ENCODE measurements at regions not wholly inside any gene's neighbourhood (a gene's known extent, or its start where the extent isn't known, plus 50 kb on each side); places are given as distances from the start of the nearest gene placed in this dataset.
"Not testable (repeated sequence)": the region's sequence is repeated elsewhere in the genome, so short reads cannot be mapped to it uniquely, and the experiment has no call there.

DNA sequence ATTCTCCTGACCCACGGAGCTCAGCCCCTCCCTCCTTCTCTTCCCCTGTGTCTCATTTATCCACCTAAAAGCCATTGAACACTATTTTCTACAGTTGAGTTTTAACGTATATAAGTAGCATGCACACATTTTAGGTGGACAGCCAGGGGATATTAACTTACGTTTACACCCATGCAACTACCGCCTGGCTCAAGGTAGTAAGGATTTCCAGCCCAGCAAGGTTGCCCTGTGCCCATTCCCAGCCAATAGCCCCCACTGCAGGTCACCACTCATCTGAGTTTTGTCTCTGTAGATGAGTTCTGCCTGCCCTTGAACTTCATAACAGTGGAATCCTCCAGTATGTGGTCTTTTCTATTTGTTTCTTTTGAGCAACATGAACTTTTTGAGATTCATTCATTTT, 65.4 kb downstream of the SMIM38 start:
- H2AFZ ChIP-seq (ENCODE audit: low read depth, low read length), result no peak overlapping the region
- H4K20me1 ChIP-seq (ENCODE audit: insufficient read depth, low read length), result no peaks in the 10 kb centered on the region
- peaks cover under 1% of the 10 kb centered on the region; the same call in 1 of the 2 replicates for H3K9me3 ChIP-seq (ENCODE audit: insufficient read depth, low read length)
- H3K36me3 ChIP-seq (replicated peaks; ENCODE audit: low read depth, low read length), result no peaks in the 10 kb centered on the region
- peaks cover 39% of the 10 kb centered on the region for H3K27me3 ChIP-seq (ENCODE audit: low read depth, low read length)
- no peak overlapping the region for H3K4me2 ChIP-seq (ENCODE audit: low read length)
- no peak overlapping the region for H3K9ac ChIP-seq (ENCODE audit: low read length)
- H3K4me1 ChIP-seq (ENCODE audit: low read length), result no peaks in the 10 kb centered on the region
- H3K4me3 ChIP-seq (ENCODE audit: low read length), result no peak overlapping the region
- H3K79me2 ChIP-seq (ENCODE audit: low read length), result no peaks in the 10 kb centered on the region
- H3K27ac ChIP-seq (ENCODE audit: low read length), result no peak overlapping the region
- TF ChIP-seq, protein P1, sequence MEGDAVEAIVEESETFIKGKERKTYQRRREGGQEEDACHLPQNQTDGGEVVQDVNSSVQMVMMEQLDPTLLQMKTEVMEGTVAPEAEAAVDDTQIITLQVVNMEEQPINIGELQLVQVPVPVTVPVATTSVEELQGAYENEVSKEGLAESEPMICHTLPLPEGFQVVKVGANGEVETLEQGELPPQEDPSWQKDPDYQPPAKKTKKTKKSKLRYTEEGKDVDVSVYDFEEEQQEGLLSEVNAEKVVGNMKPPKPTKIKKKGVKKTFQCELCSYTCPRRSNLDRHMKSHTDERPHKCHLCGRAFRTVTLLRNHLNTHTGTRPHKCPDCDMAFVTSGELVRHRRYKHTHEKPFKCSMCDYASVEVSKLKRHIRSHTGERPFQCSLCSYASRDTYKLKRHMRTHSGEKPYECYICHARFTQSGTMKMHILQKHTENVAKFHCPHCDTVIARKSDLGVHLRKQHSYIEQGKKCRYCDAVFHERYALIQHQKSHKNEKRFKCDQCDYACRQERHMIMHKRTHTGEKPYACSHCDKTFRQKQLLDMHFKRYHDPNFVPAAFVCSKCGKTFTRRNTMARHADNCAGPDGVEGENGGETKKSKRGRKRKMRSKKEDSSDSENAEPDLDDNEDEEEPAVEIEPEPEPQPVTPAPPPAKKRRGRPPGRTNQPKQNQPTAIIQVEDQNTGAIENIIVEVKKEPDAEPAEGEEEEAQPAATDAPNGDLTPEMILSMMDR (IDR thresholded peaks at IDR 0.05; ENCODE audit: low read depth, low read length), result no peak
- TF ChIP-seq EZH2phosphoT487 (IDR thresholded peaks at IDR 0.05; ENCODE audit: low read depth), result no peak

DNA sequence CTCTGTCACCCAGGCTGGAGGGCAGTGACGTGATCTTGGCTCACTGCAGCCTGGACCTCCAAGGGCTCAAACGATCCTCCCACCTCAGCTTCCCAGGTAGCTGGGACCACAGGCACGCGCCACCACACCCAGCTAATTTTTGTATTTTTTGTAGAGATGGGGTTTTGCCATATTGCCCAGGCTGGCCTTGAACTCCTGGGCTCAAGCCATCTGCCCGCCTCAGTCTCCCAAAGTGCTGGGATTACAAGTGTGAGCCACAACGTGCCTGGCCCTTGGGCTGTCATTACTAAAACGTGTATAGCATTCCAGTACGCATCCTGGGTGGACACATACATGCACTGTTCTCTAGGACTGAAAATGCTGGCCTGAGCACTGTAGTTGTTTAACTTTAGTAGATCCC, 65.9 kb downstream of the SMIM38 start:
- peaks cover 42% of the 10 kb centered on the region for H3K27me3 ChIP-seq (ENCODE audit: low read depth, low read length)
- H3K27ac ChIP-seq (ENCODE audit: low read length); H3K4me1 ChIP-seq (ENCODE audit: low read length); H2AFZ ChIP-seq (ENCODE audit: low read depth, low read length); H3K9ac ChIP-seq (ENCODE audit: low read length); H3K4me3 ChIP-seq (ENCODE audit: low read length); H3K4me2 ChIP-seq (ENCODE audit: low read length); H3K36me3 ChIP-seq (replicated peaks; ENCODE audit: low read depth, low read length); H3K79me2 ChIP-seq (ENCODE audit: low read length); H4K20me1 ChIP-seq (ENCODE audit: insufficient read depth, low read length); H3K9me3 ChIP-seq (ENCODE audit: insufficient read depth, low read length): not testable (repeated sequence)

DNA sequence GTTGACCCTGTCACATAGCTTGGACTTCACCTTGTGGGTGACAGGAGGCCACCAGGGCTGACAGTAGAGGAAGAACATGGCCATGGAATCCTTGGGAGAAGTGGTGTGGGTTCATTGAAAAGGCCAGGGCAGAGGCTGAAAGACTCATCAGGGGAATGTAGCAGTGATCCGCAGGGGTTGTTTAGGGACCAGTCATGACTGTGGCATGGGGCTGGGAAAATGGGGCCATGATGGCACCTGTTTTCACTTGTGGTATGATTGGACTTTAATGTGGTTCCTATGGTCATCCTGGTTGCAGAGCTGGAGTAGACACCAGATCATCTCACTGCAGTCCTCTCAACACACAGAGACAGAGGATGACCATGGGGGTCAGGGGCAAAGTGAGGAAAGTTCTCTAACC, 66.7 kb upstream of the MYEOV start:
- Histone ChIP-seq H3K4me3 (ENCODE audit: low read length) (no peak overlapping the region), H3K9me3 (ENCODE audit: insufficient read depth, low read length) (peaks cover 13% of the 10 kb centered on the region), H3K9ac (ENCODE audit: low read length) (no peak overlapping the region), H4K20me1 (ENCODE audit: insufficient read depth, low read length) (no peaks in the 10 kb centered on the region), H2AFZ (ENCODE audit: low read depth, low read length) (no peak overlapping the region), H3K27ac (ENCODE audit: low read length) (no peak overlapping the region), H3K4me2 (ENCODE audit: low read length) (no peak overlapping the region), H3K27me3 (ENCODE audit: low read depth, low read length) (peaks cover 33% of the 10 kb centered on the region), H3K4me1 (ENCODE audit: low read length) (no peaks in the 10 kb centered on the region), H3K79me2 (ENCODE audit: low read length) (no peaks in the 10 kb centered on the region), H3K36me3 (replicated peaks; ENCODE audit: low read depth, low read length) (peaks cover 5% of the 10 kb centered on the region)
- TF ChIP-seq EZH2phosphoT487 (IDR thresholded peaks at IDR 0.05; ENCODE audit: low read depth), result no peak
- TF ChIP-seq, protein P1 (IDR thresholded peaks at IDR 0.05; ENCODE audit: low read depth, low read length), result no peak

DNA sequence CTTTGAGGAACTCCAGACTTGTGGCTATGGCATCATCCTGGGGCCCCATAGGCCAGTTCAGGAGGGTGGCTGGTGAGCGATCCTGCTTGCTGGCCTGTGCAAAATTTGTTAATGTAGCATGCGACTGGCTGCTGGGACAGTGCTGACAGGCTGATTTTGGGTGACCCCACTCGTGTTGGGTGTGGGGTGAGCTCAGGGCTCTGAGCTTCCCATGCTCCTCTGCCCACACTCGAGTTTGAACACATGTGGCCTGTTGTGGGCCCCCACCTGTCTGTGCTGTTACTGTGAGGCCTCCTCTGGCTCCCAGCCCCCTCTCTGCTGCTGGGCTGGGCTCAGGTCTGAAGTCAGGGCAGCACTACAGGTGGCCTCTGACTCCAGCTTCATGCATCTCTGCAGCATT, 64.4 kb upstream of the MYEOV start:
- H3K27me3 ChIP-seq (ENCODE audit: low read depth, low read length), result peaks cover 16% of the 10 kb centered on the region
- peaks cover 13% of the 10 kb centered on the region for H3K9me3 ChIP-seq (ENCODE audit: insufficient read depth, low read length)
- H3K4me2 ChIP-seq (ENCODE audit: low read length), result no peak overlapping the region
- H3K4me3 ChIP-seq (ENCODE audit: low read length), result no peak overlapping the region
- no peaks in the 10 kb centered on the region for H4K20me1 ChIP-seq (ENCODE audit: insufficient read depth, low read length)
- H2AFZ ChIP-seq (ENCODE audit: low read depth, low read length), result no peak overlapping the region
- no peaks in the 10 kb centered on the region for H3K79me2 ChIP-seq (ENCODE audit: low read length)
- no peak overlapping the region for H3K9ac ChIP-seq (ENCODE audit: low read length)
- TF ChIP-seq, protein P1 (IDR thresholded peaks at IDR 0.05; ENCODE audit: low read depth, low read length), result no peak
- TF ChIP-seq EZH2phosphoT487 (IDR thresholded peaks at IDR 0.05; ENCODE audit: low read depth), result no peak
- H3K4me1 ChIP-seq (ENCODE audit: low read length), result peaks cover 6% of the 10 kb centered on the region
- no peak overlapping the region for H3K27ac ChIP-seq (ENCODE audit: low read length)
- H3K36me3 ChIP-seq (replicated peaks; ENCODE audit: low read depth, low read length), result peaks cover 5% of the 10 kb centered on the region
